GM23248 (cell line): ENCODE measurements at regions not wholly inside any gene's neighbourhood (a gene's known extent, or its start where the extent isn't known, plus 50 kb on each side); places are given as distances from the start of the nearest gene placed in this dataset.
"Not testable (repeated sequence)": the region's sequence is repeated elsewhere in the genome, so short reads cannot be mapped to it uniquely, and the experiment has no call there.

ENCODE experiments used
- DNase-seq: peaks from one replicate; pipeline ENCODE4 v3.0.0-alpha.2; 2015
- H2AFZ ChIP-seq: fragments of 200-600 bp; sonication (generic); 2 replicates; pipeline ENCODE4 v1.6.1; 2016; ENCODE audit warnings: antibody characterized with exemption
- H3F3A ChIP-seq: fragments of 200-600 bp; sonication (generic); 2 replicates; pipeline ENCODE4 v1.6.1; 2016; ENCODE audit warnings: mild to moderate bottlenecking, antibody characterized with exemption, mixed run types; ENCODE audit not compliant: insufficient read depth
- H3K27ac ChIP-seq: fragments of 200-600 bp; sonication (generic); 2 replicates; pipeline ENCODE4 v1.5.1; 2016; ENCODE audit warnings: mild to moderate bottlenecking
- H3K27me3 ChIP-seq: fragments of 200-600 bp; sonication (generic); replicated peaks from 2 replicates; pipeline ENCODE4 v1.6.1; 2016; ENCODE audit warnings: mild to moderate bottlenecking; ENCODE audit not compliant: insufficient read depth
- H3K36me3 ChIP-seq: fragments of 200-600 bp; sonication (generic); 2 replicates; pipeline ENCODE4 v1.6.1; 2016; ENCODE audit warnings: low read depth, mild to moderate bottlenecking
- H3K4me1 ChIP-seq: fragments of 200-600 bp; sonication (generic); 2 replicates; pipeline ENCODE4 v1.6.1; 2016; ENCODE audit warnings: mild to moderate bottlenecking; ENCODE audit not compliant: insufficient read depth
- H3K4me2 ChIP-seq: fragments of 200-600 bp; sonication (generic); one replicate; pipeline ENCODE4 v1.6.1; 2016; ENCODE audit warnings: mild to moderate bottlenecking; ENCODE audit not compliant: unreplicated experiment
- H3K4me3 ChIP-seq: fragments of 200-600 bp; sonication (generic); 2 replicates; pipeline ENCODE4 v1.5.1; 2016; ENCODE audit warnings: mild to moderate bottlenecking
- H3K79me2 ChIP-seq: fragments of 200-600 bp; sonication (generic); 2 replicates; pipeline ENCODE4 v1.6.1; 2016; ENCODE audit warnings: mild to moderate bottlenecking; ENCODE audit not compliant: insufficient read depth
- H3K9ac ChIP-seq: fragments of 200-600 bp; sonication (generic); 2 replicates; pipeline ENCODE4 v1.6.1; 2016; ENCODE audit warnings: mild to moderate bottlenecking
- H3K9me2 ChIP-seq: fragments of 200-600 bp; sonication (generic); 2 replicates; pipeline ENCODE4 v1.6.1; 2016; ENCODE audit warnings: mixed run types, mild to moderate bottlenecking, moderate library complexity; ENCODE audit not compliant: insufficient read depth
- H3K9me3 ChIP-seq: fragments of 200-600 bp; sonication (generic); one replicate; pipeline ENCODE4 v1.6.1; 2017; ENCODE audit warnings: low read depth
- H4K20me1 ChIP-seq: fragments of 200-600 bp; sonication (generic); 2 replicates; pipeline ENCODE4 v1.6.0; 2016; ENCODE audit not compliant: insufficient read depth
- EZH2 ChIP-seq: fragments of 200-600 bp; sonication (generic); IDR thresholded peaks from 2 replicates; pipeline ENCODE4 v1.6.1; 2018; ENCODE audit warnings: antibody characterized with exemption, mild to moderate bottlenecking; ENCODE audit not compliant: insufficient read depth, poor library complexity, severe bottlenecking
- EZH2phosphoT487 ChIP-seq: fragments of 200-600 bp; sonication (generic); IDR thresholded peaks from 2 replicates; pipeline ENCODE4 v1.6.1; 2018; ENCODE audit warnings: antibody characterized with exemption, moderate library complexity, mild to moderate bottlenecking, low read depth; ENCODE audit not compliant: insufficient read depth
- WGBS, 2 experiments: methylation state at CpG; one replicate each; pipeline ENCODE4 v1.1.6; 2015 to 2017; ENCODE audit warnings: low lambda C conversion rate in 2 of 2, low coverage in 1 of 2; ENCODE audit errors: missing lambda C conversion rate in 2 of 2; 5-methylcytosine and 5-hydroxymethylcytosine counted together
- in situ Hi-C: fragments of 300-500 bp; cut with MboI; formaldehyde crosslinking; loops from 2 replicates; pipeline ENCODE4 v1.15.0; 2020

DNA sequence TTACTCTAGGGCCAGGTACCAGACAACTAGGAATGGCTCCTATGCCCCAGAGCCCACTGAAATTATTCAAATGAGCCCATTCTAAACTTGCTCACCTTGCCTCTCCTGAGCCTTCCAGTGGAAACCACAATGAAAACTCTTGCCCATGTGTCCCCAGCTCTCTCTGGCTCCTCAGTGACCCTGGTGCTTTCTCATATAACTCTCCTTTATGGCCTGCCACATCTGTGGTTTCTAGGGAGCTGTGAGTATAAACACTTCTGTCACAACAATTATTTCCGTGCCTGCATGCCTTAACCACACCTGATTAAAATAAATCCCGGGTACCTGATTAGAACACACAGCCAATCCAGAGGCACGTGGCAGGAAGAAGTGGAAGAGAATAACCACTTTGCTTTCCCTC lies 333.0 kb upstream of the SPRED2 start:
- Histone ChIP-seq H3K36me3 (no peaks in the 10 kb centered on the region), H3K4me2 (no peak overlapping the region), H3F3A (no peaks in the 10 kb centered on the region), H2AFZ (no peak overlapping the region), H3K27me3 (no peaks in the 10 kb centered on the region), H3K79me2 (no peaks in the 10 kb centered on the region), H3K9me2 (no peaks in the 10 kb centered on the region), H4K20me1 (no peaks in the 10 kb centered on the region), H3K4me1 (no peaks in the 10 kb centered on the region), H3K9me3 (no peaks in the 10 kb centered on the region), H3K9ac (no peak overlapping the region), H3K27ac (no peak overlapping the region), H3K4me3 (no peak overlapping the region)
- TF ChIP-seq EZH2phosphoT487 (no peak), EZH2 (no peak)
- no peak for DNase-seq
- in situ Hi-C loops, result no loop called here
- WGBS, 2 experiments, result 8 to 18% methylated on average over 3 of the region's 3 CpGs

DNA sequence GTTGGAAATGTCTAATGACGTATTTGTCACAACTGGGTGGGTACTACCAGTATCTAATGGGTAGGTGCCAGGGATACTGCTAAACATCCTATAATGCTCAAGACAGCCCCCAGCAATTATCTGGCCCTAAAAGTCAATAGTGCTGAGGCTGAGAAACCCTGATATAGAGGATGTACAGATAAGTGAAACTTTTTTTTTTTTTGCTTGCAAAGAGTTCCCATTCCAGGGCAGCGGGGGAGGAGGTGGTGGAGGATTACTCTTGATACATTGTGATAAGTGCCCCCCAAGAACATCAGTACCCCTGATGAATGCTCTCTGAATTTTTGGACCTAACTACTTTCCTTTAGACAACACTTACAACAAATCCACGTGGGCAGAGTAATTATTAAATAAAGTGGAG lies 329.7 kb upstream of the SPRED2 start:
- 32 to 39% methylated on average over 3 of the region's 3 CpGs for WGBS, 2 experiments
- Histone ChIP-seq H3K9me3 (no peaks in the 10 kb centered on the region), H3K4me3 (no peak overlapping the region), H3K4me1 (no peaks in the 10 kb centered on the region), H3K9me2 (no peaks in the 10 kb centered on the region), H3K9ac (no peak overlapping the region), H3F3A (no peaks in the 10 kb centered on the region), H2AFZ (no peak overlapping the region), H3K27ac (no peak overlapping the region), H3K79me2 (no peaks in the 10 kb centered on the region), H3K27me3 (no peaks in the 10 kb centered on the region), H3K4me2 (no peak overlapping the region), H3K36me3 (no peaks in the 10 kb centered on the region), H4K20me1 (no peaks in the 10 kb centered on the region)
- TF ChIP-seq EZH2phosphoT487 (no peak), EZH2 (no peak)
- no peak for DNase-seq
- in situ Hi-C loops, result no loop called here

DNA sequence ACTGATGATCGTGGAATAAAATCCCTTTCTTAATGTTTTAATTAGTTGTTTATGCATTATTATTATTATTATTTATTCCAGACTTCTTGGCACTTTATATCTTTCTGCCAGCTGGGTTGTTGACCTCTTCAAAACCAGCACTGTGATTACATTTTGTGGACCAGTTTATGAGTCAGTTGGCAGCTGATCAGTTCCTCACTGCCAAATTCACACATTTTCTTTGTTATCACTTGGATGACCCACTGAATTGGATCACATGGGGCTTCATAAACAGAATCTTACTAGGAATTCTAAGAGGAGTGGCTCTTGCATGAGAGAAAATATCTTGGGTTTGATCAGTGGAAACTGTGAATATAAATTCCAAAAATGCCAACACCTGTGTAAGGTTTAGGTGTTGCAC lies 321.8 kb upstream of the SPRED2 start:
- WGBS, 2 experiments, result 0 to 3% methylated on average over 1 of the region's 1 CpG
- Histone ChIP-seq H3F3A (no peaks in the 10 kb centered on the region), H3K9me2 (no peaks in the 10 kb centered on the region), H3K36me3 (no peaks in the 10 kb centered on the region), H3K9me3 (no peaks in the 10 kb centered on the region), H3K4me3 (no peak overlapping the region), H3K9ac (no peak overlapping the region), H3K27me3 (no peaks in the 10 kb centered on the region), H3K4me1 (no peaks in the 10 kb centered on the region), H3K4me2 (no peak overlapping the region), H4K20me1 (no peaks in the 10 kb centered on the region), H2AFZ (no peak overlapping the region), H3K79me2 (no peaks in the 10 kb centered on the region), H3K27ac (no peak overlapping the region)
- DNase-seq, result no peak
- in situ Hi-C loops, result no loop called here
- TF ChIP-seq EZH2phosphoT487 (no peak), EZH2 (no peak)

DNA sequence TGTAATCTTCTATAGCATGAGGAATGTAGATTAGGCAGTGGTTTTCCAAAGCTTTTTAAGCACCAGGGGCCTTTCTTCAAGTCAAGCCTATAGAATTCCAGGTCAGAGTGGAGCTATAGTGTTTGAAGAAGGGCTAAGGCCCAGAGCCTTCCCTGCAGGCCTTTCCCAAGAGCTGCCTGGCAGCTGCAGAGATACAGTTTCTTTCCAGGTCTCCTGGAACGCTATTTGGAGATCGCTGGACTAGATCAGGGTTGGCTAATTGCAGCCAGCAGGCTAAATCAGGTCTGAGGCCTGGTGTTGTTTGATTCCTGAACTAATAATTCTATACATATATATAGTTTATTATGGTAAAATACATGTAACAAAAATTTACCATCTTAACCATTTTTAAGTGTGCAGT lies 319.0 kb upstream of the SPRED2 start:
- in situ Hi-C loops, result no loop called here
- DNase-seq, result no peak
- Histone ChIP-seq H3F3A (no peaks in the 10 kb centered on the region), H3K9me3 (no peaks in the 10 kb centered on the region), H3K36me3 (no peaks in the 10 kb centered on the region), H3K27me3 (no peaks in the 10 kb centered on the region), H3K27ac (no peak overlapping the region), H3K4me1 (no peaks in the 10 kb centered on the region), H3K4me2 (no peak overlapping the region), H3K79me2 (no peaks in the 10 kb centered on the region), H3K4me3 (no peak overlapping the region), H3K9ac (no peak overlapping the region), H4K20me1 (no peaks in the 10 kb centered on the region), H2AFZ (no peak overlapping the region), H3K9me2 (no peaks in the 10 kb centered on the region)
- TF ChIP-seq EZH2 (no peak), EZH2phosphoT487 (no peak)
- 2 to 7% methylated on average over 2 of the region's 2 CpGs for WGBS, 2 experiments

DNA sequence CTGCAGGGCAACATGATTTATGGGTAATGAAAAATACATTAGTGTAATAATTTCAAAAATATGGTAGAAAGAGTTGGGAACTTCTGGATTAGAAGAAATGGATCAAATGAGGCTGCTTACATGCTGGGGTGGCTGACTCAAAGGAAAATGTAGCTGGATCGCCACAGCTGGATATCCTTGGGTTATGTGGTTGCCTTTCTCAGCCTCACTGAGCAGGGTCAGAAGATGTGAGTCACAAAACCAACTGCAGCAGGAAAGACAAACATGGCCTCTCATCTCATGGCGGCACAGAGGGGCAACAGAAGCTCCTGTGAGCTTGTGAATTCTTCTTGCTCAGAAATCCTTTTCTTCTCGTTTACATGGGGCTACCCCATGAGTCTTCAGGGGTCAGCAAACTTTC lies 317.1 kb upstream of the SPRED2 start:
- in situ Hi-C loops, result no loop called here
- Histone ChIP-seq H3K36me3 (no peaks in the 10 kb centered on the region), H4K20me1 (no peaks in the 10 kb centered on the region), H3K9ac (no peak overlapping the region), H2AFZ (no peak overlapping the region), H3K27ac (no peak overlapping the region), H3K9me3 (no peaks in the 10 kb centered on the region), H3K4me2 (no peak overlapping the region), H3K27me3 (no peaks in the 10 kb centered on the region), H3K79me2 (no peaks in the 10 kb centered on the region), H3K4me3 (no peak overlapping the region), H3F3A (no peaks in the 10 kb centered on the region), H3K9me2 (no peaks in the 10 kb centered on the region), H3K4me1 (no peaks in the 10 kb centered on the region)
- DNase-seq, result peak; percentile 6
- TF ChIP-seq EZH2phosphoT487, result no peak
- TF ChIP-seq EZH2, result no peak
- 31 to 39% methylated on average over 3 of the region's 3 CpGs for WGBS, 2 experiments

DNA sequence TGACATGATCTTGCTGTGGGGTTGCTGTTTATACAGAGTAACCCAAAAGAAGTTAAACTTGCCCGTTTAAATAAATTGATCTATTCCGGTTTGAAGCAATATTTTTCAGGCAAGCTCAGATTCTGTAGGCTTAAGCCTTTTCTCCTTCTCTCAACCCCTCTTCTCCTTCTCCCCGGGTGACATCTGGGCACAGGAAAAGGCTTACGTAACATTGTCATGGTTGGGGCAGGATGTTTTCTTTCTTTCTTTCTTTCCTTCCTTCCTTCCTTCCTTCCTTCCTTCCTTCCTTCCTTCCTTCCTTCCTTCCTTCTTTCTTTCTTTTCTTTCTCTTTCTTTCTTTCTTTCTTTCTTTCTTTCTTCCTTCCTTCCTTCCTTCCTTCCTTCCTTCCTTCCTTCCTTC lies 315.5 kb upstream of the SPRED2 start:
- H3K27me3 ChIP-seq, H3K4me2 ChIP-seq, H3K9ac ChIP-seq, DNase-seq, H3K9me3 ChIP-seq, H3K9me2 ChIP-seq, H3K4me3 ChIP-seq, in situ Hi-C loops, H3F3A ChIP-seq, H3K4me1 ChIP-seq, H2AFZ ChIP-seq, H3K27ac ChIP-seq, H3K79me2 ChIP-seq, H3K36me3 ChIP-seq, H4K20me1 ChIP-seq: not testable (repeated sequence)
- 12 to 13% methylated on average over 4 of the region's 4 CpGs for WGBS, 2 experiments
